IMR-90 (cell line): ENCODE measurements at regions not wholly inside any gene's neighbourhood (a gene's known extent, or its start where the extent isn't known, plus 50 kb on each side); places are given as distances from the start of the nearest gene placed in this dataset.

ENCODE experiments used
- ATAC-seq: fragments of 200-7000 bp; cut with Tn5 transposase; 2 replicates; pipeline ENCODE4 v1.9.1; 2020; ENCODE audit warnings: low read depth, mild to moderate bottlenecking, moderate library complexity
- BruUV-seq: library from RNA; stranded (reverse); fragments of 400-500 nt; replicated peaks from 2 replicates; lab custom pipeline; 2021; lab: Mats Ljungman, UMichigan
- CTCF ChIA-PET: fragments of 300-600 bp; formaldehyde crosslinking; extraction: SDS; loops from one replicate; lab custom pipeline; 2021; ENCODE audit warnings: antibody characterized with exemption; lab: Yijun Ruan, JAX
- POLR2A ChIA-PET: fragments of 300-600 bp; sonication (Branson Sonifier 250); formaldehyde crosslinking; loops from one replicate; lab custom pipeline; 2022; ENCODE audit warnings: antibody characterized with exemption; ENCODE audit not compliant: unreplicated experiment; lab: Charles Lee
- DNase-seq: peaks from one replicate; pipeline ENCODE4 v3.0.0; 2013
- H2AFZ ChIP-seq: replicated peaks from 2 replicates; pipeline ENCODE3; 2013; ENCODE audit warnings: low read length, mild to moderate bottlenecking; ENCODE audit not compliant: poor library complexity
- H2AK5ac ChIP-seq: 2 replicates; pipeline ENCODE4 v1.6.1; 2013; ENCODE audit warnings: low read depth, low read length, inconsistent platforms
- H2AK9ac ChIP-seq: replicated peaks from 2 replicates; pipeline ENCODE3; 2013; ENCODE audit warnings: mild to moderate bottlenecking, low read depth, low read length, moderate library complexity; ENCODE audit not compliant: poor library complexity
- H2BK120ac ChIP-seq: 2 replicates; pipeline ENCODE4 v1.6.1; 2013; ENCODE audit warnings: low read depth, low read length, inconsistent platforms
- H2BK15ac ChIP-seq: 3 replicates; pipeline ENCODE4 v1.6.1; 2013; ENCODE audit warnings: low read depth, low read length, inconsistent platforms
- H2BK20ac ChIP-seq: 2 replicates; pipeline ENCODE4 v1.6.1; 2013; ENCODE audit warnings: low read depth, mild to moderate bottlenecking, inconsistent platforms, low read length, moderate library complexity
- H2BK5ac ChIP-seq: 2 replicates; pipeline ENCODE4 v1.6.1; 2013; ENCODE audit warnings: mild to moderate bottlenecking, low read depth, low read length, inconsistent platforms; ENCODE audit not compliant: poor library complexity, severe bottlenecking
- H3K14ac ChIP-seq: replicated peaks from 2 replicates; pipeline ENCODE4 v1.6.1; 2013; ENCODE audit warnings: low read depth, low read length, inconsistent platforms
- H3K18ac ChIP-seq: 2 replicates; pipeline ENCODE4 v1.6.1; 2013; ENCODE audit warnings: low read depth, low read length, control low read depth
- H3K23ac ChIP-seq: 2 replicates; pipeline ENCODE4 v1.6.1; 2013; ENCODE audit warnings: low read depth, low read length, inconsistent platforms
- H3K27ac ChIP-seq: 2 replicates; pipeline ENCODE4 v1.5.1; 2013; ENCODE audit warnings: mild to moderate bottlenecking, control low read depth, low read length; ENCODE audit not compliant: insufficient read depth
- H3K27me3 ChIP-seq: 2 replicates; pipeline ENCODE4 v1.6.1; 2013; ENCODE audit warnings: low read length; ENCODE audit not compliant: control insufficient read depth, insufficient read depth
- H3K36me3 ChIP-seq: 2 replicates; pipeline ENCODE4 v1.6.1; 2013; ENCODE audit warnings: low read length, mixed read lengths; ENCODE audit not compliant: control insufficient read depth, insufficient read depth
- H3K4ac ChIP-seq: 2 replicates; pipeline ENCODE4 v1.6.1; 2013; ENCODE audit warnings: low read depth, low read length, inconsistent platforms
- H3K4me1 ChIP-seq: 2 replicates; pipeline ENCODE4 v1.6.1; 2013; ENCODE audit warnings: low read length, mixed read lengths; ENCODE audit not compliant: control insufficient read depth, insufficient read depth
- H3K4me2 ChIP-seq: 2 replicates; pipeline ENCODE4 v1.6.1; 2013; ENCODE audit warnings: low read depth, mild to moderate bottlenecking, control low read depth, low read length, moderate library complexity
- H3K4me3 ChIP-seq: 2 replicates; pipeline ENCODE4 v1.5.1; 2013; ENCODE audit warnings: low read depth, mild to moderate bottlenecking, control low read depth, low read length, moderate library complexity; ENCODE audit not compliant: insufficient read depth
- H3K56ac ChIP-seq: 2 replicates; pipeline ENCODE4 v1.6.1; 2013; ENCODE audit warnings: low read length, inconsistent platforms; ENCODE audit not compliant: insufficient read depth; ENCODE audit errors: extremely low read depth
- H3K79me1 ChIP-seq, 2 experiments: 2 replicates each; pipeline ENCODE4 v1.6.1; 2013; ENCODE audit warnings: low read length in 2 of 2, inconsistent platforms in 1 of 2, low read depth in 1 of 2
- H3K9ac ChIP-seq: 2 replicates; pipeline ENCODE4 v1.6.1; 2013; ENCODE audit warnings: low read depth, low read length, control low read depth
- H3K9me1 ChIP-seq: 2 replicates; pipeline ENCODE4 v1.6.1; 2013; ENCODE audit warnings: low read length, inconsistent platforms; ENCODE audit not compliant: insufficient read depth
- H3K9me3 ChIP-seq: 2 replicates; pipeline ENCODE4 v1.6.1; 2013; ENCODE audit warnings: low read length; ENCODE audit not compliant: control insufficient read depth, insufficient read depth
- H4K20me1 ChIP-seq: 2 replicates; pipeline ENCODE4 v1.6.1; 2013; ENCODE audit warnings: low read length, inconsistent platforms; ENCODE audit not compliant: insufficient read depth
- H4K5ac ChIP-seq: 2 replicates; pipeline ENCODE4 v1.6.1; 2013; ENCODE audit warnings: mild to moderate bottlenecking, low read depth, low read length, control low read depth
- H4K8ac ChIP-seq, 2 experiments: 2 replicates each; pipeline ENCODE4 v1.6.1; 2013; ENCODE audit warnings: low read depth in 2 of 2, low read length in 2 of 2, control low read depth in 1 of 2, inconsistent platforms in 1 of 2
- H4K91ac ChIP-seq: 2 replicates; pipeline ENCODE4 v1.6.1; 2013; ENCODE audit warnings: low read depth, low read length, inconsistent platforms; ENCODE audit not compliant: insufficient read depth
- BHLHE40 ChIP-seq: fragments of 150-350 bp; IDR thresholded peaks from 2 replicates; pipeline ENCODE4 v1.6.1; 2016; ENCODE audit warnings: mild to moderate bottlenecking, low read depth, low read length
- MAFK ChIP-seq: IDR thresholded peaks from 2 replicates; pipeline ENCODE4 v1.6.1; 2012; ENCODE audit warnings: low read depth, low read length, improper control_type of control experiment
- POLR2A ChIP-seq: IDR thresholded peaks from 2 replicates; pipeline ENCODE4 v1.6.1; 2012; ENCODE audit warnings: mild to moderate bottlenecking, low read depth, low read length
- RCOR1 ChIP-seq: IDR thresholded peaks from 2 replicates; pipeline ENCODE4 v1.6.1; 2012; ENCODE audit warnings: mild to moderate bottlenecking, low read length, improper control_type of control experiment; ENCODE audit not compliant: insufficient replicate concordance
- RFX5 ChIP-seq: IDR thresholded peaks from 2 replicates; pipeline ENCODE4 v1.8.0; 2012; ENCODE audit warnings: low read depth, mild to moderate bottlenecking, low read length, moderate library complexity
- SMC3 ChIP-seq: fragments of 150-350 bp; IDR thresholded peaks from 2 replicates; pipeline ENCODE4 v1.6.1; 2016; ENCODE audit warnings: low read depth, mild to moderate bottlenecking, antibody characterized with exemption, low read length, moderate library complexity
- WGBS, 2 experiments: methylation state at CpG; one replicate each; pipeline versions ENCODE4 v1.1.5 to v1.1.7; 2013; ENCODE audit warnings: missing lambda C conversion rate in 2 of 2; ENCODE audit not compliant: insufficient read length in 1 of 2; ENCODE audit errors: extremely low coverage in 2 of 2; 5-methylcytosine and 5-hydroxymethylcytosine counted together
- dilution Hi-C: fragments of 300-500 bp; cut with HindIII; formaldehyde crosslinking; loops from one replicate; pipeline ENCODE4 v1.14.3; 2018; ENCODE audit warnings: low sequenced_read_pairs; ENCODE audit not compliant: unreplicated experiment
- in situ Hi-C: fragments of 300-500 bp; cut with MboI; formaldehyde crosslinking; loops from 3 replicates; pipeline ENCODE4 v1.14.3; 2019; ENCODE audit warnings: low sequenced_read_pairs, inconsistent platforms, mixed read lengths
- intact Hi-C: fragments of 100-400 bp; cut with micrococcal nuclease; formaldehyde crosslinking; loops from 2 replicates; pipeline ENCODE4 v1.10.0; 2022

DNA sequence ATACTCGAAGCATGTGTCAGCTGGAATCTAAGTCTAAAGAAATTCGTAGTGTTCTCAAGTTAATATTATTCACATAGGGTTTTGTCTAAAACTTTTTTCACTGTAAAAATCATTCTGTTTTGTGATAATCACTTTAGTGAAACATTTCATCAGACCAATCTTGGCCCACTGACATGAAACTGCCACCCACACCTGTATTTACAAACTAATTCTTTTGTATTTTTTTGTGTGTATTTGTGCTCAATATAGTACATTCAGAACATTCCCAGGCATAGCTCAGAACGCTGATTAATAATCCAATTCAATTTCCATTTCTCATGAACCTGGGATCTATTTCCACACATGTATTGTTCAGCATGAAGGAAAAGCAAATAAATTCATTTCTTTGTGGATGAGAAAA lies 191.7 kb downstream of the RASSF9 start:
- ATAC-seq: no peak
- Histone ChIP-seq H3K56ac (no peak overlapping the region), H3K9ac (no peak overlapping the region), H2AK9ac (no peak overlapping the region), H2BK5ac (no peak overlapping the region), H3K23ac (no peak overlapping the region), H2AFZ (no peak overlapping the region), H3K9me3 (no peaks in the 10 kb centered on the region), H2BK20ac (no peak overlapping the region), H3K27me3 (no peaks in the 10 kb centered on the region), H4K8ac (no peak overlapping the region), H4K5ac (no peak overlapping the region), H2BK15ac (no peak overlapping the region), H3K36me3 (no peaks in the 10 kb centered on the region), H2AK5ac (no peak overlapping the region), H3K4me3 (no peak overlapping the region), H4K20me1 (no peaks in the 10 kb centered on the region), H3K27ac (no peak overlapping the region), H3K9me1 (no peaks in the 10 kb centered on the region), H3K79me1 (no peaks in the 10 kb centered on the region), H3K18ac (peak overlapping the region; percentile 53; the same call in 1 of the 2 replicates), H3K14ac (no peak overlapping the region), H3K4me2 (no peak overlapping the region), H4K91ac (no peak overlapping the region), H3K4ac (no peak overlapping the region), H3K4me1 (no peaks in the 10 kb centered on the region), H2BK120ac (no peak overlapping the region)
- dilution Hi-C loops (no loop called here), intact Hi-C loops (loop anchor here (5.0 kb wide), 1 partner anchor 177 kb away; no protein-coding TSS in a partner anchor), in situ Hi-C loops (no loop called here)
- no CpG with 5 or more reads among the region's 3 CpGs for WGBS, 2 experiments
- CTCF ChIA-PET: interaction anchor here (0.6 to 1.0 kb wide), 2 partner anchors 35 to 74 kb away, joined by 3 read pairs; no protein-coding TSS in a partner anchor
- TF ChIP-seq RFX5 (no peak), BHLHE40 (no peak), SMC3 (no peak), POLR2A (no peak), MAFK (no peak), RCOR1 (no peak)
- no TSS peak for BruUV-seq
- POLR2A ChIA-PET: no interaction called here
- peak; percentile 21 for DNase-seq
